IMR-90 (cell line): ENCODE measurements at regions not wholly inside any gene's neighbourhood (a gene's known extent, or its start where the extent isn't known, plus 50 kb on each side); places are given as distances from the start of the nearest gene placed in this dataset.

Experiments
- CEBPB ChIP-seq: IDR thresholded peaks from 2 replicates; pipeline ENCODE4 v1.6.1; 2012; ENCODE audit warnings: low read depth, low read length, improper control_type of control experiment
- CHD1 ChIP-seq: IDR thresholded peaks from 2 replicates; pipeline ENCODE4 v1.6.1; 2012; ENCODE audit warnings: low read depth, low read length, improper control_type of control experiment
- MXI1 ChIP-seq: IDR thresholded peaks from 2 replicates; pipeline ENCODE4 v1.6.1; 2012; ENCODE audit warnings: low read depth, mild to moderate bottlenecking, low read length, moderate library complexity, borderline replicate concordance
- POLR2A ChIP-seq: IDR thresholded peaks from 2 replicates; pipeline ENCODE4 v1.6.1; 2012; ENCODE audit warnings: mild to moderate bottlenecking, low read depth, low read length
- RAD21 ChIP-seq: IDR thresholded peaks from 2 replicates; pipeline ENCODE4 v1.6.1; 2012; ENCODE audit warnings: low read length, improper control_type of control experiment
- RCOR1 ChIP-seq: IDR thresholded peaks from 2 replicates; pipeline ENCODE4 v1.6.1; 2012; ENCODE audit warnings: mild to moderate bottlenecking, low read length, improper control_type of control experiment; ENCODE audit not compliant: insufficient replicate concordance
- RFX5 ChIP-seq: IDR thresholded peaks from 2 replicates; pipeline ENCODE4 v1.8.0; 2012; ENCODE audit warnings: low read depth, mild to moderate bottlenecking, low read length, moderate library complexity
- TF ChIP-seq, protein P1 (sequence below): conservative IDR thresholded peaks from 2 replicates; pipeline ENCODE4 v1.5.1; 2012; ENCODE audit warnings: mild to moderate bottlenecking, low read depth, low read length, improper control_type of control experiment
- TF ChIP-seq, protein P2 (sequence below): fragments of 150-350 bp; IDR thresholded peaks from 2 replicates; pipeline ENCODE4 v1.6.1; 2016; ENCODE audit warnings: low read depth, mild to moderate bottlenecking, low read length, moderate library complexity, borderline replicate concordance

DNA sequence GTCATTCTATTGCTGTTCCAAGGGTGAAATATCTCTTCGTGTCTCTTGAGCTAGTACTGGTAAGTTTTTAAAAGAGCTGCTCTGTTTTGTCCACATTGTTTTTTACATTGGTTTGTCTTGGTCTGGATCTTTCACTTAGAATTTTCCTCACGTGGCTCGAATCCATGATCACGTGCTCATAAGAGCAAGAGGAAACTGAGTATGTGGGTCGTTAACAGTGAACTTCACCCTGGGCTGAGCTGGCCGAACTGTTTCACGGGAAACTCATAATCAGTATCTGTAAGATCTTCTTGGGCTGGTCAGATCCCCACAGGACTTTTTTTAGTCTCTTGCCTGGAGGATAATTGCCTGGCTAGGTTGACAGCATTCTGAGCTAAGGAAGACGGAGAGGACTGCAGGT is 77.8 kb upstream of the HELT start:
- TF ChIP-seq, protein P1, sequence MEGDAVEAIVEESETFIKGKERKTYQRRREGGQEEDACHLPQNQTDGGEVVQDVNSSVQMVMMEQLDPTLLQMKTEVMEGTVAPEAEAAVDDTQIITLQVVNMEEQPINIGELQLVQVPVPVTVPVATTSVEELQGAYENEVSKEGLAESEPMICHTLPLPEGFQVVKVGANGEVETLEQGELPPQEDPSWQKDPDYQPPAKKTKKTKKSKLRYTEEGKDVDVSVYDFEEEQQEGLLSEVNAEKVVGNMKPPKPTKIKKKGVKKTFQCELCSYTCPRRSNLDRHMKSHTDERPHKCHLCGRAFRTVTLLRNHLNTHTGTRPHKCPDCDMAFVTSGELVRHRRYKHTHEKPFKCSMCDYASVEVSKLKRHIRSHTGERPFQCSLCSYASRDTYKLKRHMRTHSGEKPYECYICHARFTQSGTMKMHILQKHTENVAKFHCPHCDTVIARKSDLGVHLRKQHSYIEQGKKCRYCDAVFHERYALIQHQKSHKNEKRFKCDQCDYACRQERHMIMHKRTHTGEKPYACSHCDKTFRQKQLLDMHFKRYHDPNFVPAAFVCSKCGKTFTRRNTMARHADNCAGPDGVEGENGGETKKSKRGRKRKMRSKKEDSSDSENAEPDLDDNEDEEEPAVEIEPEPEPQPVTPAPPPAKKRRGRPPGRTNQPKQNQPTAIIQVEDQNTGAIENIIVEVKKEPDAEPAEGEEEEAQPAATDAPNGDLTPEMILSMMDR, result no peak
- TF ChIP-seq, protein P2, sequence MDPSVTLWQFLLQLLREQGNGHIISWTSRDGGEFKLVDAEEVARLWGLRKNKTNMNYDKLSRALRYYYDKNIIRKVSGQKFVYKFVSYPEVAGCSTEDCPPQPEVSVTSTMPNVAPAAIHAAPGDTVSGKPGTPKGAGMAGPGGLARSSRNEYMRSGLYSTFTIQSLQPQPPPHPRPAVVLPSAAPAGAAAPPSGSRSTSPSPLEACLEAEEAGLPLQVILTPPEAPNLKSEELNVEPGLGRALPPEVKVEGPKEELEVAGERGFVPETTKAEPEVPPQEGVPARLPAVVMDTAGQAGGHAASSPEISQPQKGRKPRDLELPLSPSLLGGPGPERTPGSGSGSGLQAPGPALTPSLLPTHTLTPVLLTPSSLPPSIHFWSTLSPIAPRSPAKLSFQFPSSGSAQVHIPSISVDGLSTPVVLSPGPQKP, result no peak
- TF ChIP-seq CEBPB (no peak), RAD21 (no peak), RFX5 (no peak), POLR2A (no peak), MXI1 (no peak), CHD1 (no peak), RCOR1 (no peak)
